ENCODE measurements at regions not wholly inside any gene's neighbourhood (a gene's known extent, or its start where the extent isn't known, plus 50 kb on each side); places are given as distances from the start of the nearest gene placed in this dataset.

DNA sequence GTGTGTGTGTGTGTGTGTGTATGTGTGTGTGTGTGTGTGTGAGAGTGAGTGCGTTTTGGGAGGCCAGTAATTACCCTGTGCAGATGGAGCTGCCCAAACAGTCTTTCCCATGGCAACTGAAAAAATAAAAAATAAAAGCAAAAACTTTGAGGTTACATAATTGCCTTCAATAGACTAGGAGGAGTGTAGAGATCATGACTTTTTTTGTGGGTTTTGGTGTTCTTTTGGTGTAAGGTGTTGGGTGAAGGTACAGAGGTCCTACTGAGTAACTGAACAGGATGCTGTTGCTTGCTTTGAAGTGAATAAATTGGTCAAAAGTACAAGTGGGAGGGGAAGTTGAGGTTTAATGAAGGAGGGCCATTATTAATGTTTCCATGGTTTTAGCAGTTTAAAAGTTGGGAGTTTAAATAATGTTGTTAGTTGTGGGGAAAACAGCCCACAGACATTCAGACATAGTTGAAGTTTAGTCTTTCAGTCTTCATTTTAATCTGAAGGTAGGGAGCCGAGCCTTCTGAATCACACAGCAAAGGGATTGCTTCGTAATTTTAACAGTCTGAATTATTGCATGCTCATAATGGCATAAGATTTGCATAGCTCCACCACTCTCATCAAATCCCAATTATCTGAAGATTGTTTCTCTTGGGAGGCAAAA lies 251.4 kb downstream of the PRL start:
- CTCF ChIA-PET: no interaction called here
- ATAC-seq (ENCODE audit: low read depth) (no peak), DNase-seq (no peak)
- peaks cover 1% of the 10 kb centered on the region for H3K9me3 Mint-ChIP-seq (ENCODE audit: insufficient read depth)
- H3K27me3 Mint-ChIP-seq: no peaks in the 10 kb centered on the region
- Histone ChIP-seq H2AFZ (ENCODE audit: insufficient read depth, low read depth, low read length, poor library complexity, severe bottlenecking) (no peak overlapping the region), H3K4me2 (replicated peaks; ENCODE audit: low read depth, low read length, poor library complexity, severe bottlenecking) (no peak overlapping the region), H3K27ac (ENCODE audit: low read length in 2 of 2) (no peak overlapping the region), H3K79me2 (ENCODE audit: control insufficient read depth, insufficient read depth, low read length) (no peaks in the 10 kb centered on the region), H3K9ac (ENCODE audit: low read length) (no peak overlapping the region), H4K20me1 (ENCODE audit: control insufficient read depth, insufficient read depth, low read length, poor library complexity, severe bottlenecking) (no peaks in the 10 kb centered on the region), H3K9me3 (ENCODE audit: control extremely low read depth in 1 of 3, control insufficient read depth in 2 of 3, insufficient read depth in 1 of 3, low read length in 2 of 3) (peaks cover 0 to 4% (median 3%) of the 10 kb centered on the region in 3 donors), H3K27me3 (replicated peaks in 1 of 4; ENCODE audit: control extremely low read depth in 1 of 4, control insufficient read depth in 3 of 4, insufficient read depth in 4 of 4, low read length in 3 of 4) (no peaks in the 10 kb centered on the region), H3K4me3 (ENCODE audit: control extremely low read depth in 1 of 5, extremely low read depth in 1 of 5, insufficient read depth in 1 of 5, low read depth in 2 of 5, low read length in 4 of 5) (no peak overlapping the region), H3K36me3 (replicated peaks in 1 of 2; ENCODE audit: control extremely low read depth in 1 of 2, control insufficient read depth in 1 of 2, extremely low read depth in 1 of 2, insufficient read depth in 2 of 2, low read length in 1 of 2) (no peaks in the 10 kb centered on the region), H3K4me1 (ENCODE audit: control insufficient read depth in 2 of 2, insufficient read depth in 2 of 2, low read length in 2 of 2) (no peaks in the 10 kb centered on the region)
- no peak for TF ChIP-seq EZH2 (IDR thresholded peaks at IDR 0.05; ENCODE audit: borderline replicate concordance, insufficient read depth, low read depth, low read length, poor library complexity, severe bottlenecking)
- TF ChIP-seq, protein P1, sequence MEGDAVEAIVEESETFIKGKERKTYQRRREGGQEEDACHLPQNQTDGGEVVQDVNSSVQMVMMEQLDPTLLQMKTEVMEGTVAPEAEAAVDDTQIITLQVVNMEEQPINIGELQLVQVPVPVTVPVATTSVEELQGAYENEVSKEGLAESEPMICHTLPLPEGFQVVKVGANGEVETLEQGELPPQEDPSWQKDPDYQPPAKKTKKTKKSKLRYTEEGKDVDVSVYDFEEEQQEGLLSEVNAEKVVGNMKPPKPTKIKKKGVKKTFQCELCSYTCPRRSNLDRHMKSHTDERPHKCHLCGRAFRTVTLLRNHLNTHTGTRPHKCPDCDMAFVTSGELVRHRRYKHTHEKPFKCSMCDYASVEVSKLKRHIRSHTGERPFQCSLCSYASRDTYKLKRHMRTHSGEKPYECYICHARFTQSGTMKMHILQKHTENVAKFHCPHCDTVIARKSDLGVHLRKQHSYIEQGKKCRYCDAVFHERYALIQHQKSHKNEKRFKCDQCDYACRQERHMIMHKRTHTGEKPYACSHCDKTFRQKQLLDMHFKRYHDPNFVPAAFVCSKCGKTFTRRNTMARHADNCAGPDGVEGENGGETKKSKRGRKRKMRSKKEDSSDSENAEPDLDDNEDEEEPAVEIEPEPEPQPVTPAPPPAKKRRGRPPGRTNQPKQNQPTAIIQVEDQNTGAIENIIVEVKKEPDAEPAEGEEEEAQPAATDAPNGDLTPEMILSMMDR (IDR thresholded peaks at IDR 0.05): no peak
- intact Hi-C loops (cut with micrococcal nuclease): no loop called here
- POLR2A ChIA-PET: no interaction called here
- no CpG with 5 or more reads among the region's 3 CpGs for WGBS (ENCODE audit: insufficient coverage)
- no peaks in the 10 kb centered on the region for H3K4me1 Mint-ChIP-seq
- no peak overlapping the region for H3K27ac Mint-ChIP-seq
- H3K4me3 Mint-ChIP-seq: no peak overlapping the region

DNA sequence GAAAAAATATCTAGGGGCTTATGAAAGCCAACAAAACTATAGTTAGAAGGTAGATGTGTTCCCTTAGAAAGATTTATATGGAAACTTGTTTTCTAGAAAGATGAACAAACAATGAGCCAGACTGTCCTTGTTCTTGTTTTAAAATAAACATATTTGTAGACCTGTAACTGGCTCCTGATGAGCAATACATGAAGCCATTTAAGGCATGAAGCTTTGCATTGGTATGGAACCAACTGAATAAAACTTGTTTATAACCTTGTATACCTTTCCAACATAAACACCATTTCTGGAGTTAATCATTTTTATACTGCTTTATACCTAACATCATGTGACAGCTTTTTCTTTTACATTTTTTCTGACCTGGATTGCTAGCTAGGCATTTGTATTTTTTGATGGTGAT lies 247.8 kb downstream of the PRL start:
- Histone ChIP-seq H3K9me3 (ENCODE audit: control extremely low read depth in 1 of 3, control insufficient read depth in 2 of 3, insufficient read depth in 1 of 3, low read length in 2 of 3) (no peaks in the 10 kb centered on the region), H3K79me2 (ENCODE audit: control insufficient read depth, insufficient read depth, low read length) (no peaks in the 10 kb centered on the region), H3K4me2 (replicated peaks; ENCODE audit: low read depth, low read length, poor library complexity, severe bottlenecking) (no peak overlapping the region), H2AFZ (ENCODE audit: insufficient read depth, low read depth, low read length, poor library complexity, severe bottlenecking) (no peak overlapping the region), H3K9ac (ENCODE audit: low read length) (no peak overlapping the region), H3K36me3 (replicated peaks in 1 of 2; ENCODE audit: control extremely low read depth in 1 of 2, control insufficient read depth in 1 of 2, extremely low read depth in 1 of 2, insufficient read depth in 2 of 2, low read length in 1 of 2) (no peaks in the 10 kb centered on the region), H3K27ac (ENCODE audit: low read length in 2 of 2) (no peak overlapping the region), H4K20me1 (ENCODE audit: control insufficient read depth, insufficient read depth, low read length, poor library complexity, severe bottlenecking) (no peaks in the 10 kb centered on the region), H3K4me1 (ENCODE audit: control insufficient read depth in 2 of 2, insufficient read depth in 2 of 2, low read length in 2 of 2) (no peaks in the 10 kb centered on the region), H3K27me3 (replicated peaks in 1 of 4; ENCODE audit: control extremely low read depth in 1 of 4, control insufficient read depth in 3 of 4, insufficient read depth in 4 of 4, low read length in 3 of 4) (no peaks in the 10 kb centered on the region), H3K4me3 (ENCODE audit: control extremely low read depth in 1 of 5, extremely low read depth in 1 of 5, insufficient read depth in 1 of 5, low read depth in 2 of 5, low read length in 4 of 5) (no peak overlapping the region)
- Mint-ChIP-seq H3K27ac (no peak overlapping the region), H3K9me3 (ENCODE audit: insufficient read depth) (no peaks in the 10 kb centered on the region), H3K4me1 (no peaks in the 10 kb centered on the region), H3K4me3 (no peak overlapping the region), H3K27me3 (no peaks in the 10 kb centered on the region)
- ChIA-PET CTCF (no interaction called here), POLR2A (no interaction called here)
- no peak for ATAC-seq (ENCODE audit: low read depth)
- TF ChIP-seq EZH2 (IDR thresholded peaks at IDR 0.05; ENCODE audit: borderline replicate concordance, insufficient read depth, low read depth, low read length, poor library complexity, severe bottlenecking): no peak
- TF ChIP-seq, protein P1 (IDR thresholded peaks at IDR 0.05): no peak
- intact Hi-C loops (cut with micrococcal nuclease): no loop called here
- DNase-seq: no peak

Measured in B cell (primary cell).